ENCODE measurements at regions not wholly inside any gene's neighbourhood (a gene's known extent, or its start where the extent isn't known, plus 50 kb on each side); places are given as distances from the start of the nearest gene placed in this dataset.

GRCh38 chr13:24943136-24943535 lies 152.8 kb upstream of the PABPC3 start:
- TF ChIP-seq CTCF (IDR thresholded peaks at IDR 0.05; ENCODE audit: low read length) (no peak), EZH2 (optimal IDR thresholded peaks at IDR 0.05; ENCODE audit: low read depth, low read length) (no peak), EZH2phosphoT487 (IDR thresholded peaks at IDR 0.05; ENCODE audit: low read length) (no peak)

Measured in MM.1S (cell line).